ENCODE measurements at regions not wholly inside any gene's neighbourhood (a gene's known extent, or its start where the extent isn't known, plus 50 kb on each side); places are given as distances from the start of the nearest gene placed in this dataset.
"Not testable (repeated sequence)": the region's sequence is repeated elsewhere in the genome, so short reads cannot be mapped to it uniquely, and the experiment has no call there.

DNA sequence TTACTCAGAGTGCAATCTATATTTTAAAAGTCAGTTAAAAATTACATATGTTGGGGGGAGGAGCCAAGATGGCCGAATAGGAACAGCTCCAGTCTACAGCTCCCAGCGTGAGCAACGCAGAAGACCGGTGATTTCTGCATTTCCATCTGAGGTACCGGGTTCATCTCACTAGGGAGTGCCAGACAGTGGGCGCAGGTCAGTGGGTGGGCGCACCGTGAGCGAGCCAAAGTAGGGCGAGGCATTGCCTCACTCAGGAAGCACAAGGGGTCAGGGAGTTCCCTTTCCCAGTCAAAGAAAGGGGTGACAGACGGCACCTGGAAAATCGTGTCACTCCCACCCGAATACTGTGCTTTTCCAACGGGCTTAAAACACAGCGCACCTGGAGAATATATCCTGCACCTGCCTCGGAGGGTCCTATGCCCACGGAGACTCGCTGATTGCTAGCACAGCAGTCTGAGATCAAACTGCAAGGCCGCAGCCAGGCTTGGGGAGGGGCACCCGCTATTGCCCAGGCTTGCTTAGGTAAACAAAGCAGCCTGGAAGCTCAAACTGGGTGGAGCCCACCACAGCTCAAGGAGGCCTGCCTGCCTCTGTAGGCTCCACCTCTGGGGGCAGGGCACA lies 612.1 kb upstream of the SMIM31 start:
- TF ChIP-seq, protein P1, sequence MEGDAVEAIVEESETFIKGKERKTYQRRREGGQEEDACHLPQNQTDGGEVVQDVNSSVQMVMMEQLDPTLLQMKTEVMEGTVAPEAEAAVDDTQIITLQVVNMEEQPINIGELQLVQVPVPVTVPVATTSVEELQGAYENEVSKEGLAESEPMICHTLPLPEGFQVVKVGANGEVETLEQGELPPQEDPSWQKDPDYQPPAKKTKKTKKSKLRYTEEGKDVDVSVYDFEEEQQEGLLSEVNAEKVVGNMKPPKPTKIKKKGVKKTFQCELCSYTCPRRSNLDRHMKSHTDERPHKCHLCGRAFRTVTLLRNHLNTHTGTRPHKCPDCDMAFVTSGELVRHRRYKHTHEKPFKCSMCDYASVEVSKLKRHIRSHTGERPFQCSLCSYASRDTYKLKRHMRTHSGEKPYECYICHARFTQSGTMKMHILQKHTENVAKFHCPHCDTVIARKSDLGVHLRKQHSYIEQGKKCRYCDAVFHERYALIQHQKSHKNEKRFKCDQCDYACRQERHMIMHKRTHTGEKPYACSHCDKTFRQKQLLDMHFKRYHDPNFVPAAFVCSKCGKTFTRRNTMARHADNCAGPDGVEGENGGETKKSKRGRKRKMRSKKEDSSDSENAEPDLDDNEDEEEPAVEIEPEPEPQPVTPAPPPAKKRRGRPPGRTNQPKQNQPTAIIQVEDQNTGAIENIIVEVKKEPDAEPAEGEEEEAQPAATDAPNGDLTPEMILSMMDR (IDR thresholded peaks at IDR 0.05) = not testable (repeated sequence)
- TF ChIP-seq ZFX (IDR thresholded peaks at IDR 0.05; ENCODE audit: borderline replicate concordance) = not testable (repeated sequence)

All from 22Rv1 (cell line).